Activated CD4-positive, alpha-beta T cell treated with anti-CD3 and anti-CD28 coated beads, Interleukin-2, amount 50 U/mL, for 24 hours (primary cell): ENCODE measurements at regions not wholly inside any gene's neighbourhood (a gene's known extent, or its start where the extent isn't known, plus 50 kb on each side); places are given as distances from the start of the nearest gene placed in this dataset.
"Not testable (repeated sequence)": the region's sequence is repeated elsewhere in the genome, so short reads cannot be mapped to it uniquely, and the experiment has no call there.

Source experiments
- DNase-seq, 2 donors: peaks; one replicate each; pipeline ENCODE4 v3.0.0-alpha.2; 2020; ENCODE audit warnings: low read depth in 1 of 2, low spot score in 1 of 2

DNA sequence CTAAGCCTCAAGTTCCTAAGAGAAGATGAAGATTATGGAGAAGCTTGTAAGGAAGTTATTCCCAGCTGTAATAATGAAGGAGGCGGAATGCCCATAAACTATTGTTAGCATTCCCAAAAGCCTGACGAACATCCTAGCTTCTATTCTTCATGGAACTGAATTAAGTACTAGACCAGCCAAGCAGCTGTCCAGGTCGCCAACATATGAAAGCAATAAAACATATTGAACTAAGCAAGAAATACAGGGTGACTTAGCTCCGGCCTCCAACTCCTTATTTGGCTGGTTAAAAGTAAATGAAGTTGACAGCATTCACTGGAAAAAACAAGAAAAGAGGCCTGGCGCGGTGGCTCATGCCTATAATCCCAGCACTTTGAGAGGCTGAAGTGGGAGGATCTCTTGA is 174.0 kb upstream of the TPM1 start:
- no peak for DNase-seq

- no peak for DNase-seq
These were observed 173.4 kb upstream of the TPM1 start for GRCh38 chr15:62869116-62869515.

DNA sequence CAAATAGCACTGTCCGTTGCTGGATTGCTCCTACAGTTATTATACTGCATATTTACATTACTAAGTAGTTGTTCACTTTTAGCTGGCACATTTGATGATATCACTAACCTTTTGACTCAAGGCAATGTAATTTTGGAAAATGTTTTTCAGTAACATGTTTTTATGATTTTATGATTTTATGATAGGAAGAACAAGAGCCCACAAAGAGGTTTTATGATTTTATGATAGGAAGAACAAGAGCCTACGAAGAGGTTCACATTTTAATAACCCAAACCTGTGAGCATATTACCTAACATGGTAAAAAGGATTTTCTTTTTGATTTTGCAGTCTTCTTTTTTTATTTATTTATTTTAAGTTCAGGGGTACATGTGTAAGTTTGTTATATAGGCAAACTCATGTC is 172.3 kb upstream of the TPM1 start:
- DNase-seq, result no peak

DNA sequence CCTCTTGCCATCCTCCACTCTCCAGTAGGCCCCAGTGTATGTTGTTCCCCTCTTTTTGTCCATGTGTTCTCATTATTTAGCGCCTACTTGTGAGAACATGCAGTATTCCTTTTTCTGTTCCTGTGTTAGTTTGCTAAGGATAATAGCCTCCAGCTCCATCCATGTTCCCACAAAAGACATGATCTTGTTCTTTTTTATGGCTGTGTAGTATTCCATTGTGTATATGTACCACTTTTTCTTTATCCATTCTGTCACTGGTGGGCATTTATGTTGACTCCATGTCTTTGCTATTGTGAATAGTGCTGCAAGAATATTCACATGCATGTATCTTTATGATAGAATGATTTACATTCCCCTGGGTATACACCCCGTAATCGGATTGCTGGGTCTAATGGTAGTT is 171.8 kb upstream of the TPM1 start:
- not testable (repeated sequence) for DNase-seq

GRCh38 chr15:62873203-62873602 is 169.3 kb upstream of the TPM1 start:
- no peak for DNase-seq

GRCh38 chr15:62874064-62874463 is 168.5 kb upstream of the TPM1 start:
- DNase-seq, result no peak

- no peak for DNase-seq
These were observed 167.5 kb upstream of the TPM1 start for GRCh38 chr15:62874959-62875625.

- no peak for DNase-seq
These were observed 166.9 kb upstream of the TPM1 start for GRCh38 chr15:62875626-62876021.

- no peak for DNase-seq
These were observed 165.2 kb upstream of the TPM1 start for GRCh38 chr15:62877276-62877857.

GRCh38 chr15:62878070-62878469 is 164.5 kb upstream of the TPM1 start:
- DNase-seq, result no peak

- DNase-seq, result no peak
These were observed 162.8 kb upstream of the TPM1 start for GRCh38 chr15:62879770-62880169.

- DNase-seq, result no peak
These were observed 162.3 kb upstream of the TPM1 start for GRCh38 chr15:62880278-62880677.

DNA sequence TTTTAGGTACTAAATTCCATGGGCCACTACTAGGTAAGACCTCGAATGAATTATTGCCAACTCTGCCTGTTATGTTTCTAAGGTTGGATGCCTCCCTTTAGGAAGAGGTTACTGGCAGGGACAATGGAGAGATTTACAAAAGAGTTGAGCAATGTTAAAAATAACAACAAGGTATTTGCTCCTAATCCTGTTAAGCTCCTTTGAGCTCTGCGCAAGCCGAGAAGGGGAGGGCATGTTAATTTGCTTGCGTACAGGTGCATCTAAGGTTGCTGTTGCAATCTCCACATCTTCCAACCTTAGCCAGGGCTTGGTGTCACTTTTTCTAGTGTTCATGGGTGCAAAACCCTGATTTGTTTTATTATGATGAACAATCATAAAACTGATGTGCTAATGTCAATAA is 161.5 kb upstream of the TPM1 start:
- no peak for DNase-seq

GRCh38 chr15:62883938-62884479 is 158.5 kb upstream of the TPM1 start:
- DNase-seq, result no peak

DNA sequence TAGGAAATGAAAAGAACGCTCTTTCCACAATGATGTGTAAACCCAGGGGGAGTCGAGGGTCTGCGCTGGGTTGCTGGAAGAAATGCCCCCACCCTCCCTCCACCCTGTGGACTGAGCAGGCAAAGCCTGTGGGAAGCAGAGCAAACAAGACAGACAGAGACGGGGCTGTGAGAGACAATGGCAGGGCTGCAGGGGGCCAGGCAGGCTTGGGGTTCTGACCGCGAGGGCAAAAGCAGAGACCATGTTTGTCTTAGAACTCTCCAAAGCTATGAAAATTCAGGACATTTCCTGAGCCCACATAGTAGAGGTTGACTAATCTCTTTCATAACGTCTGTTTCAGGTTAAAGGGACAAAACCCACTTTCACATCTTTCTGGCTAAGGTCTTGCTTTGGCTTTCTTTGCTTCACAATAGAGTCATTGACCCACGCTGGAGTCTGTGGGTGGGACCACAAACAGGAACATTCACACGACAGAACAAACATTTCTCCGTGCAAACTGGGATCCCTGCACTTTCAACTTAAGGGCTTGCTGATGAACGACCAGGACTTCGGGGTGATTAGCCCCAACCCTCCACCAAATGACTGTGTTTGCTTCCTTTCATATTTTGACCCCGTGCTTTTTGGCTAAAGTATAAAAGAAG is 156.0 kb upstream of the TPM1 start:
- DNase-seq, result no peak

- no peak for DNase-seq
These were observed 155.4 kb upstream of the TPM1 start for GRCh38 chr15:62887113-62887570.

DNA sequence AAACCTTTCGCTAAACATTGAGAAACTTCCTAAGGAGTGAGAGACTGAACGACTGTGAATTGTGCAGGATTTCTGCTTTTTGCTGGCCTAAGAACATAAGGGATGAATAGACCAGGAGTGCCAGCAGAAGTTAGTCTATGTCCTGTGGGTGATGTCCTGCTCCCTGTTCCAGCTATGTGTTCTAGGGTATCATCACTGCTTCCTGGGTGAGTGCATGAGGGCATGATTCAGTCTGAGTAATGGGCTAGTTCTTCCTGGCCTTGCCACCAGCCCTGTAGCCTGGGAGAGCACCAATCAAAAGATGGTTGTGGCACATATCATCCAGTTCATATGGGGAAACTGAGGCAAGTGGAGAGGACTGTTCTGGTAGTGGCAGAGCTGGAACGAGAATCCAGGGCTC is 153.9 kb upstream of the TPM1 start:
- no peak for DNase-seq

GRCh38 chr15:62889141-62889661 is 153.3 kb upstream of the TPM1 start:
- no peak for DNase-seq

DNA sequence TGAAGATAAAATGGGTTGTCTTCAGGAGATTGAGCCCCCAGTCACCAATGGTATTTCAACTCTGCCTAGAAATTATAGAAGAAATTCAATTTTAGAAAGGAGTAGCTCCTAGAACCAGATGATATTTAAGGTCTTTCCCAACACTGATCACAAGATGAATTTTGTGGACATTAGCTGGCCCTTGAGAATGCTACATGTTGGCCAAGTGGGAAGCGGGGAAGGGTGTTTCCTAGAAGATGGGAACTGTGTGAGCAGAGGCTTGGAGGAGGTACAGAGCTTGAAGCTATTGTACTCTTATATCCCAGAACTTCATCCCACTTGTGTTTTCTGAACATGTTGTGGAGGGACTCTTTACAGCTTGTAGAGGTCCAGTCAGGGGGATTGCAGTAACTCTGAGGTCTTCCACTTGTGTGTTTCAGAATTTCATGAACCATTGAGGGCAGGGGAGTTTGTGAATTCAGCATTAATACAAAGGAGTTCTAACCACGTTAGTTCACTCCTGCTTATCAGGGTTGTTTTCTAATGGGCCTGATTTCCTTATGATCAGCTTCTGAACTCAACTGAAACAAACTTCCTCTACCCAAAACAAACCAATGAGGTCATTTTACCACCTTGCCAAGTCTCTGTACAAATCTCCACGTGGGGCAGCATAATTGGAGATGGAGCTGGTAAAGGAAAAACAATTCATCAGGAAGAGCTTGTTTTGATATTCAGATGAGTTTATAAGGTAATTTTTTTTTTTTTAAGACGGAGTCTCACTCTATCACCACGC is 152.6 kb upstream of the TPM1 start:
- no peak for DNase-seq

- DNase-seq, result no peak
These were observed 148.0 kb upstream of the TPM1 start for GRCh38 chr15:62894322-62895085.
